Suprapubic skin (tissue), 4 donors: ENCODE measurements at regions not wholly inside any gene's neighbourhood (a gene's known extent, or its start where the extent isn't known, plus 50 kb on each side); places are given as distances from the start of the nearest gene placed in this dataset.

Experiments used
- DNase-seq, 2 donors: peaks; one replicate each; pipeline ENCODE4 v3.0.0-alpha.2; 2019; ENCODE audit warnings: low spot score in 2 of 2
- H3K27ac ChIP-seq: fragments of 200-600 bp; sonication (generic); one replicate; pipeline ENCODE4 v1.5.1; 2019
- H3K27me3 ChIP-seq: fragments of 200-600 bp; sonication (generic); one replicate; pipeline ENCODE4 v1.5.1; 2019
- H3K36me3 ChIP-seq: fragments of 200-600 bp; sonication (generic); one replicate; pipeline ENCODE4 v1.5.1; 2019
- H3K4me1 ChIP-seq: fragments of 200-600 bp; sonication (generic); one replicate; pipeline ENCODE4 v1.5.1; 2019
- H3K4me3 ChIP-seq: fragments of 200-600 bp; sonication (generic); one replicate; pipeline ENCODE4 v1.5.1; 2019; ENCODE audit warnings: mild to moderate bottlenecking
- H3K9me3 ChIP-seq: fragments of 200-600 bp; sonication (generic); one replicate; pipeline ENCODE4 v1.5.1; 2019
- CTCF ChIP-seq, 2 donors: fragments of 200-600 bp in 1 of 2; fragments of 450-650 bp in 1 of 2; sonication (generic) in 1 of 2; IDR thresholded peaks; one replicate each; pipeline ENCODE4 v1.5.1; 2016 to 2019; ENCODE audit warnings: antibody characterized with exemption in 2 of 2, mild to moderate bottlenecking in 1 of 2, moderate library complexity in 1 of 2
- EP300 ChIP-seq: sonication (generic); formaldehyde crosslinking; IDR thresholded peaks from one replicate; pipeline ENCODE4 v1.6.1; 2017; ENCODE audit warnings: antibody characterized with exemption
- POLR2A ChIP-seq, 2 donors: fragments of 450-650 bp; IDR thresholded peaks; one replicate each; pipeline ENCODE4 v1.6.1; 2017; ENCODE audit warnings: antibody characterized with exemption in 2 of 2, mild to moderate bottlenecking in 2 of 2, moderate library complexity in 2 of 2
- POLR2AphosphoS5 ChIP-seq, 3 donors: sonication (generic); formaldehyde crosslinking; IDR thresholded peaks; one replicate each; pipeline ENCODE4 v1.6.1; 2017; ENCODE audit warnings: antibody characterized with exemption in 3 of 3
- WGBS: methylation state at CpG from one replicate; pipeline ENCODE4 v1.1.5; 2018; 5-methylcytosine and 5-hydroxymethylcytosine counted together

GRCh38 chr20:51894201-51894600, 91.9 kb upstream of the SALL4 start:
- TF ChIP-seq POLR2AphosphoS5 (IDR thresholded peaks at IDR 0.05) (no peak), POLR2A (IDR thresholded peaks at IDR 0.05) (no peak), EP300 (no peak), CTCF (IDR thresholded peaks at IDR 0.05) (no peak)
- H3K27me3 ChIP-seq: no peaks in the 10 kb centered on the region
- WGBS: 80% methylated on average over 6 of the region's 6 CpGs
- H3K9me3 ChIP-seq: no peaks in the 10 kb centered on the region
- no peak overlapping the region for H3K4me3 ChIP-seq
- no peak overlapping the region for H3K27ac ChIP-seq
- DNase-seq: no peak
- H3K36me3 ChIP-seq: no peaks in the 10 kb centered on the region
- H3K4me1 ChIP-seq: no peaks in the 10 kb centered on the region

GRCh38 chr20:51893723-51894122, 91.4 kb upstream of the SALL4 start:
- no peak overlapping the region for H3K27ac ChIP-seq
- no peaks in the 10 kb centered on the region for H3K36me3 ChIP-seq
- H3K27me3 ChIP-seq: no peaks in the 10 kb centered on the region
- WGBS: 72% methylated on average over 7 of the region's 7 CpGs
- no peak overlapping the region for H3K4me3 ChIP-seq
- TF ChIP-seq POLR2A (IDR thresholded peaks at IDR 0.05): no peak
- no peak for TF ChIP-seq EP300
- no peak for TF ChIP-seq CTCF (IDR thresholded peaks at IDR 0.05)
- no peak for TF ChIP-seq POLR2AphosphoS5 (IDR thresholded peaks at IDR 0.05)
- no peaks in the 10 kb centered on the region for H3K4me1 ChIP-seq
- H3K9me3 ChIP-seq: no peaks in the 10 kb centered on the region
- DNase-seq: no peak

- no peak for TF ChIP-seq CTCF (IDR thresholded peaks at IDR 0.05)
- TF ChIP-seq EP300: no peak
- TF ChIP-seq POLR2A (IDR thresholded peaks at IDR 0.05): no peak
- no peak for TF ChIP-seq POLR2AphosphoS5 (IDR thresholded peaks at IDR 0.05)
- Histone ChIP-seq H3K27ac (no peak overlapping the region), H3K4me3 (no peak overlapping the region), H3K36me3 (no peaks in the 10 kb centered on the region), H3K4me1 (no peaks in the 10 kb centered on the region), H3K27me3 (no peaks in the 10 kb centered on the region), H3K9me3 (no peaks in the 10 kb centered on the region)
- DNase-seq: no peak
- 82% methylated on average over 9 of the region's 9 CpGs for WGBS
Observed at GRCh38 chr20:51890003-51890402, 87.7 kb upstream of the SALL4 start.

GRCh38 chr20:51889466-51889865, 87.1 kb upstream of the SALL4 start:
- no peak for DNase-seq
- TF ChIP-seq EP300 (no peak), POLR2AphosphoS5 (IDR thresholded peaks at IDR 0.05) (no peak), POLR2A (IDR thresholded peaks at IDR 0.05) (no peak), CTCF (IDR thresholded peaks at IDR 0.05) (no peak)
- WGBS: 54% methylated on average over 4 of the region's 4 CpGs

GRCh38 chr20:51888291-51888690, 86.0 kb upstream of the SALL4 start:
- no peaks in the 10 kb centered on the region for H3K36me3 ChIP-seq
- WGBS: 81% methylated on average over 10 of the region's 10 CpGs

More at GRCh38 chr20:51889466-51889865, 87.1 kb upstream of the SALL4 start:
- Histone ChIP-seq H3K9me3 (no peaks in the 10 kb centered on the region), H3K4me3 (no peak overlapping the region), H3K27me3 (no peaks in the 10 kb centered on the region), H3K27ac (no peak overlapping the region), H3K36me3 (no peaks in the 10 kb centered on the region), H3K4me1 (no peaks in the 10 kb centered on the region)

DNA sequence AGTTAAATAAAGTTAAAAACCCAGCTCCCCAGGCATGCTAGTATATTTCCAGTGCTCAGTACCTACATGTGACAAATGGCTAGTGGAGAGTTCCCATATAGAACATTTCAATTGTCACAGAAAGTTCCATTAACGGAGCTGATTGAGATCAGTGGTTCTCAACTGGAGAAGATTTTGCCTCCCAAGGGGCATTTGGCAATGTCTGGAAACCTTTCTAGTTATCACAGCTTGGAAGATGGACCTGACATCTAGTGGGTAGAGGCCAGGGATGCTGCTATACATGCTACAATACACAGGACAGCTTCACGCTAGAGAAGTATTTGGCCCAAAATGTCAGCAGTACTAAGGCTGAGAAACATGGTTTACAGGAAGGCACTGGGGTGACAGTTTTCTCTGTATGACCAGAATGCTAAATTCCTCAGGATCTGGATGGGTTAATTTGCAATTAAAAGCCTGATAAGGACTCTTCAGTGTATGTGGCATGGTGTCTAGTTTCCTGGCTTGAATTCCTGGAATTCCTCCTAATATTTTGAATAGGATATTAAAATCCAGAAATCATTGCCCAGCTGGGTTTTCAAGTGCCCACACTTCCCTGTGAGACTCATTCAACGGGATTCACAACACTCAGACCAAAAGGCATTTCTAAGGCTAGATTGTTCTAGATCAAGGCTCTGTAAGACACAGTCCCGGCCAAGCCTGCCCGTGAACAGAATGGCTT, 84.7 kb upstream of the SALL4 start:
- Histone ChIP-seq H3K9me3 (no peaks in the 10 kb centered on the region), H3K4me1 (no peaks in the 10 kb centered on the region), H3K4me3 (no peak overlapping the region), H3K27me3 (no peaks in the 10 kb centered on the region), H3K36me3 (no peaks in the 10 kb centered on the region), H3K27ac (no peak overlapping the region)
- TF ChIP-seq POLR2A (IDR thresholded peaks at IDR 0.05) (no peak), CTCF (IDR thresholded peaks at IDR 0.05) (no peak), POLR2AphosphoS5 (IDR thresholded peaks at IDR 0.05) (no peak), EP300 (no peak)
- no peak for DNase-seq
- 49% methylated on average over 5 of the region's 5 CpGs for WGBS

More at GRCh38 chr20:51888291-51888690, 86.0 kb upstream of the SALL4 start:
- Histone ChIP-seq H3K27ac (no peak overlapping the region), H3K9me3 (no peaks in the 10 kb centered on the region), H3K4me3 (no peak overlapping the region), H3K27me3 (no peaks in the 10 kb centered on the region), H3K4me1 (no peaks in the 10 kb centered on the region)
- DNase-seq: no peak
- TF ChIP-seq POLR2A (IDR thresholded peaks at IDR 0.05): no peak
- no peak for TF ChIP-seq POLR2AphosphoS5 (IDR thresholded peaks at IDR 0.05)
